Spleen (tissue), 7 donors: ENCODE measurements at regions not wholly inside any gene's neighbourhood (a gene's known extent, or its start where the extent isn't known, plus 50 kb on each side); places are given as distances from the start of the nearest gene placed in this dataset.
"Not testable (repeated sequence)": the region's sequence is repeated elsewhere in the genome, so short reads cannot be mapped to it uniquely, and the experiment has no call there.

ENCODE experiments used
- POLR2A ChIP-seq, 3 donors: fragments of 450-650 bp; IDR thresholded peaks; one replicate each; pipeline ENCODE4 v1.5.1; 2017; ENCODE audit warnings: antibody characterized with exemption in 3 of 3, mild to moderate bottlenecking in 1 of 3
- TF ChIP-seq, protein P1 (sequence below), 11 experiments: fragments of 200-600 bp in 7 of 11; fragments of 450-650 bp in 4 of 11; sonication (generic) in 4 of 11; IDR thresholded peaks in 8 of 11; conservative IDR thresholded peaks in 3 of 11; 1 replicate in 7 of 11; 2 replicates in 4 of 11; pipeline versions ENCODE4 v1.4.0 to v1.8.0; 2016 to 2021; ENCODE audit warnings: antibody characterized with exemption in 11 of 11, inconsistent platforms in 4 of 11, mild to moderate bottlenecking in 1 of 11
- donor health status: DM: no; HTN: no; CAD: no; lungs with moderate emphysema.
- donor health status: DM: no; HTN: no; CAD: no.
- donor health status: DM: no; HTN: no; CAD: no.

DNA sequence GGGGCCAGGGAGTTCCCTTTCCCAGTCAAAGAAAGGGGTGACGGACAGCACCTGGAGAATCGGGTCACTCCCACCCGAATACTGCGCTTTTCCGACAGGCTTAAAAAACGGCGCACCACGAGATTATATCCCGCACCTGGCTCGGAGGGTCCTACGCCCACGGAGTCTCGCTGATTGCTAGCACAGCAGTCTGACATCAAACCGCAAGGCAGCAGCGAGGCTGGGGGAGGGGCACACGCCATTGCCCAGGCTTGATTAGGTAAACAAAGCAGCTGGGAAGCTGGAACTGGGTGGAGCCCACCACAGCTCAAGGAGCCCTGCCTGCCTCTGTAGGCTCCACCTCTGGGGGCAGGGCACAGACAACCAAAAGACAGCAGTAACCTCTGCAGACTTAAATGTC lies 223.6 kb downstream of the ETV1 start:
- TF ChIP-seq, protein P1, sequence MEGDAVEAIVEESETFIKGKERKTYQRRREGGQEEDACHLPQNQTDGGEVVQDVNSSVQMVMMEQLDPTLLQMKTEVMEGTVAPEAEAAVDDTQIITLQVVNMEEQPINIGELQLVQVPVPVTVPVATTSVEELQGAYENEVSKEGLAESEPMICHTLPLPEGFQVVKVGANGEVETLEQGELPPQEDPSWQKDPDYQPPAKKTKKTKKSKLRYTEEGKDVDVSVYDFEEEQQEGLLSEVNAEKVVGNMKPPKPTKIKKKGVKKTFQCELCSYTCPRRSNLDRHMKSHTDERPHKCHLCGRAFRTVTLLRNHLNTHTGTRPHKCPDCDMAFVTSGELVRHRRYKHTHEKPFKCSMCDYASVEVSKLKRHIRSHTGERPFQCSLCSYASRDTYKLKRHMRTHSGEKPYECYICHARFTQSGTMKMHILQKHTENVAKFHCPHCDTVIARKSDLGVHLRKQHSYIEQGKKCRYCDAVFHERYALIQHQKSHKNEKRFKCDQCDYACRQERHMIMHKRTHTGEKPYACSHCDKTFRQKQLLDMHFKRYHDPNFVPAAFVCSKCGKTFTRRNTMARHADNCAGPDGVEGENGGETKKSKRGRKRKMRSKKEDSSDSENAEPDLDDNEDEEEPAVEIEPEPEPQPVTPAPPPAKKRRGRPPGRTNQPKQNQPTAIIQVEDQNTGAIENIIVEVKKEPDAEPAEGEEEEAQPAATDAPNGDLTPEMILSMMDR (IDR thresholded peaks at IDR 0.05 in 8 of 11, conservative IDR thresholded peaks at IDR 0.05 in 3 of 11): not testable (repeated sequence)
- not testable (repeated sequence) for TF ChIP-seq POLR2A (IDR thresholded peaks at IDR 0.05)
